HepG2 (cell line): ENCODE measurements at regions not wholly inside any gene's neighbourhood (a gene's known extent, or its start where the extent isn't known, plus 50 kb on each side); places are given as distances from the start of the nearest gene placed in this dataset.

Experiments
- ATAC-seq: fragments of 200-7000 bp; cut with Tn5 transposase; 3 replicates; pipeline ENCODE4 v1.9.1; 2020; ENCODE audit warnings: mild to moderate bottlenecking, moderate library complexity
- BruUV-seq: library from RNA; stranded (reverse); fragments of 400-500 nt; replicated peaks from 2 replicates; lab custom pipeline; 2021; lab: Mats Ljungman, UMichigan
- CTCF ChIA-PET: fragments of 300-600 bp; formaldehyde crosslinking; extraction: SDS; loops from one replicate; lab custom pipeline; 2021; ENCODE audit warnings: low total read pairs, inconsistent platforms, low intra/inter-chr PET ratio; lab: Yijun Ruan, JAX
- POLR2A ChIA-PET: fragments of 350-600 bp; sonication (Branson Sonifier 250); formaldehyde crosslinking; loops from one replicate; lab custom pipeline; 2020; ENCODE audit warnings: antibody characterized with exemption, inconsistent platforms; lab: Yijun Ruan, JAX
- DNase-seq: peaks from one replicate; pipeline ENCODE4 v3.0.0-alpha.2; 2015; ENCODE audit warnings: low spot score
- FAIRE-seq: peaks from 3 replicates; lab custom pipeline; 2011; peaks lifted over from hg19 to GRCh38; lab: Jason Lieb, UNC
- H2AFZ ChIP-seq: one replicate; pipeline ENCODE4 v1.6.1; 2011; ENCODE audit warnings: low read length, inconsistent platforms
- H3K27ac ChIP-seq: fragments of 300-600 bp; 3 replicates; pipeline ENCODE4 v1.8.0; 2011; ENCODE audit warnings: mixed run types, mild to moderate bottlenecking, mixed read lengths, low read length, inconsistent platforms; ENCODE audit not compliant: insufficient read depth; ENCODE audit errors: extremely low read length
- H3K27me3 ChIP-seq, 2 experiments: fragments of 200-600 bp in 1 of 2; 2 replicates in 1 of 2; 3 replicates in 1 of 2; pipeline versions ENCODE4 v1.6.0 to v1.8.0; 2011; ENCODE audit warnings: low read length in 2 of 2, mild to moderate bottlenecking in 2 of 2, moderate library complexity in 2 of 2, inconsistent platforms in 1 of 2; ENCODE audit not compliant: insufficient read depth in 2 of 2, control insufficient read depth in 1 of 2
- H3K36me3 ChIP-seq, 2 experiments: fragments of 200-600 bp in 1 of 2; replicated peaks in 1 of 2; 2 replicates in 1 of 2; 3 replicates in 1 of 2; pipeline versions ENCODE4 v1.5.1 to v1.8.0; 2011; ENCODE audit warnings: low read length in 2 of 2, inconsistent platforms in 1 of 2; ENCODE audit not compliant: insufficient read depth in 2 of 2, control insufficient read depth in 1 of 2
- H3K4me1 ChIP-seq: 2 replicates; pipeline ENCODE4 v1.5.1; 2012; ENCODE audit warnings: low read length, inconsistent platforms; ENCODE audit not compliant: insufficient read depth
- H3K4me2 ChIP-seq: 2 replicates; pipeline ENCODE4 v1.6.0; 2011; ENCODE audit warnings: low read depth, low read length, inconsistent platforms
- H3K4me3 ChIP-seq, 3 experiments: fragments of 200-600 bp in 1 of 3; sonication (generic), shearing (Covaris generic) in 1 of 3; replicated peaks in 1 of 3; 2 replicates each; pipeline ENCODE4 v1.5.1; 2011 to 2016; ENCODE audit warnings: low read length in 3 of 3, inconsistent platforms in 2 of 3, low read depth in 2 of 3, mild to moderate bottlenecking in 2 of 3, control low read depth in 1 of 3, mixed read lengths in 1 of 3; ENCODE audit not compliant: insufficient read depth in 1 of 3
- H3K79me2 ChIP-seq: one replicate; pipeline ENCODE4 v1.6.1; 2011; ENCODE audit warnings: low read length, inconsistent platforms; ENCODE audit not compliant: insufficient read depth
- H3K9ac ChIP-seq: 2 replicates; pipeline ENCODE4 v1.6.0; 2011; ENCODE audit warnings: mild to moderate bottlenecking, low read depth, low read length, inconsistent platforms; ENCODE audit not compliant: insufficient read depth
- H3K9me3 ChIP-seq: 2 replicates; pipeline ENCODE4 v1.5.1; 2012; ENCODE audit warnings: mild to moderate bottlenecking, low read length
- H4K20me1 ChIP-seq: 2 replicates; pipeline ENCODE4 v1.6.0; 2011; ENCODE audit warnings: inconsistent platforms, mild to moderate bottlenecking, low read length, moderate library complexity; ENCODE audit not compliant: insufficient read depth
- BORCS8-MEF2B ChIP-seq: sonication (generic); formaldehyde crosslinking; IDR thresholded peaks from 2 replicates; pipeline ENCODE4 v1.8.0; 2022; ENCODE audit warnings: mild to moderate bottlenecking, missing genetic modification reagents
- EZH2 ChIP-seq: conservative IDR thresholded peaks from 2 replicates; pipeline ENCODE4 v1.6.1; 2012; ENCODE audit warnings: mild to moderate bottlenecking, low read depth, low read length, moderate library complexity
- FOXK2 ChIP-seq: fragments of 450-650 bp; IDR thresholded peaks from 2 replicates; pipeline ENCODE4 v1.6.1; 2016
- NCOA2 ChIP-seq: sonication (generic); formaldehyde crosslinking; IDR thresholded peaks from 2 replicates; pipeline ENCODE4 v1.8.0; 2022; ENCODE audit warnings: inconsistent platforms
- NFKB2 ChIP-seq: sonication (generic); formaldehyde crosslinking; IDR thresholded peaks from 2 replicates; pipeline ENCODE4 v1.4.0; 2020; ENCODE audit warnings: missing genetic modification reagents, borderline replicate concordance
- POGZ ChIP-seq: sonication (generic); formaldehyde crosslinking; IDR thresholded peaks from 2 replicates; pipeline ENCODE4 v1.4.0; 2020; ENCODE audit warnings: mild to moderate bottlenecking, missing genetic modification reagents
- PRPF4 ChIP-seq: fragments of 200-400 bp; formaldehyde crosslinking; IDR thresholded peaks from 2 replicates; pipeline ENCODE4 v1.6.1; 2016; ENCODE audit warnings: low read length, low read depth; ENCODE audit not compliant: poor library complexity, severe bottlenecking
- RFX5 ChIP-seq: IDR thresholded peaks from 2 replicates; pipeline ENCODE4 v1.6.1; 2011; ENCODE audit warnings: low read depth, low read length, improper control_type of control experiment
- ZNF430 ChIP-seq: sonication (generic); formaldehyde crosslinking; IDR thresholded peaks from 2 replicates; pipeline ENCODE4 v1.9.0; 2021; ENCODE audit warnings: mild to moderate bottlenecking, missing genetic modification reagents
- ZNF605 ChIP-seq: sonication (generic); formaldehyde crosslinking; IDR thresholded peaks from 2 replicates; pipeline ENCODE4 v1.8.0; 2022; ENCODE audit warnings: mild to moderate bottlenecking, missing genetic modification reagents
- ZNF724P ChIP-seq: sonication (generic); formaldehyde crosslinking; IDR thresholded peaks from 2 replicates; pipeline ENCODE4 v1.8.0; 2022; ENCODE audit warnings: missing genetic modification reagents, borderline replicate concordance
- ZNF768 ChIP-seq: sonication (generic); formaldehyde crosslinking; IDR thresholded peaks from 2 replicates; pipeline ENCODE4 v1.4.0; 2020; ENCODE audit warnings: missing genetic modification reagents
- WGBS: methylation state at CpG from one replicate; pipeline ENCODE4 v1.1.6; 2017; ENCODE audit warnings: low lambda C conversion rate; 5-methylcytosine and 5-hydroxymethylcytosine counted together
- in situ Hi-C: cut with HindIII; loops from 2 replicates; pipeline ENCODE4 v1.10.0; 2017; ENCODE audit warnings: low pct_unique_long_range_greater_than_20kb; ENCODE audit not compliant: extremely low pct_ligation_motif_present
- intact Hi-C: fragments of 100-400 bp; cut with micrococcal nuclease; formaldehyde crosslinking; loops from one replicate; pipeline ENCODE4 v1.10.0; 2022; ENCODE audit not compliant: unreplicated experiment
- TF ChIP-seq, protein P1 (sequence below): sonication (generic); formaldehyde crosslinking; IDR thresholded peaks from 2 replicates; pipeline ENCODE4 v1.4.0; 2020; ENCODE audit warnings: missing genetic modification reagents, borderline replicate concordance
- TF ChIP-seq, protein P2 (sequence below): sonication (generic); formaldehyde crosslinking; IDR thresholded peaks from 2 replicates; pipeline ENCODE4 v1.5.1; 2020; ENCODE audit warnings: mild to moderate bottlenecking, missing genetic modification reagents
- TF ChIP-seq, protein P3 (sequence below), 2 experiments: IDR thresholded peaks; 2 replicates each; pipeline ENCODE4 v1.6.1; 2011 to 2012; ENCODE audit warnings: low read length in 2 of 2, borderline replicate concordance in 1 of 2, low read depth in 1 of 2, mild to moderate bottlenecking in 1 of 2, moderate library complexity in 1 of 2

DNA sequence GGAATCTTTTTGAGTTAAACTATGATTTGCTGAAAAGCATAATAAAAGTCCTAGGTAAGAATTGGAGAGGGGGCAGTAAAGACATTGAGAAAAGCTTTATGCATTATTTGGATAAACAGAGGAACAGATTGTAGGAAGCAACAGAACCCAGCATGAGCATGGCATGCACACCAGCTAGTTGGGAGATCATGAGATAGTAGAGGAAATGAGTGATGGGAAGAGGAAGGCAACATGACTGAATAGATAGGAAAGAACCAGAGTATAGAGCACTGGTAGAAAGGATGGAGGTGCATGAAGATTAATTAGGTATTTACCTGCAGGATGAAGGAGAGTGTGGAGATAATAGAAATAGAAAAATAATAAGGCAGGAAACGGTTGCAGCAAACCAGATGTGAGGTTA lies 248.5 kb upstream of the LMO3 start:
- FAIRE-seq: no peak
- no peaks in the 10 kb centered on the region for H3K9me3 ChIP-seq
- H3K4me3 ChIP-seq: no peak overlapping the region
- CTCF ChIA-PET: no interaction called here
- no peak for DNase-seq
- no peaks in the 10 kb centered on the region for H4K20me1 ChIP-seq
- intact Hi-C loops: no loop called here
- H3K9ac ChIP-seq: no peak overlapping the region
- WGBS: 7% methylated on average over 1 of the region's 1 CpG
- in situ Hi-C loops: no loop called here
- BruUV-seq: no TSS peak
- no peak for ATAC-seq
- no peaks in the 10 kb centered on the region for H3K36me3 ChIP-seq
- no peak overlapping the region for H3K27ac ChIP-seq
- H3K4me1 ChIP-seq: no peaks in the 10 kb centered on the region
- no peak overlapping the region for H2AFZ ChIP-seq
- no peaks in the 10 kb centered on the region for H3K27me3 ChIP-seq
- no peaks in the 10 kb centered on the region for H3K79me2 ChIP-seq
- H3K4me2 ChIP-seq: no peak overlapping the region
- POLR2A ChIA-PET: no interaction called here
- TF ChIP-seq PRPF4 (no peak), POGZ (CRISPR knock-in tag) (no peak), NCOA2 (CRISPR knock-in tag) (no peak), ZNF605 (CRISPR knock-in tag) (no peak), NFKB2 (no peak), ZNF430 (no peak), BORCS8-MEF2B (CRISPR knock-in tag) (no peak), ZNF724P (CRISPR knock-in tag) (no peak), RFX5 (no peak), ZNF768 (CRISPR knock-in tag) (no peak), FOXK2 (no peak), EZH2 (no peak)
- TF ChIP-seq, protein P1, sequence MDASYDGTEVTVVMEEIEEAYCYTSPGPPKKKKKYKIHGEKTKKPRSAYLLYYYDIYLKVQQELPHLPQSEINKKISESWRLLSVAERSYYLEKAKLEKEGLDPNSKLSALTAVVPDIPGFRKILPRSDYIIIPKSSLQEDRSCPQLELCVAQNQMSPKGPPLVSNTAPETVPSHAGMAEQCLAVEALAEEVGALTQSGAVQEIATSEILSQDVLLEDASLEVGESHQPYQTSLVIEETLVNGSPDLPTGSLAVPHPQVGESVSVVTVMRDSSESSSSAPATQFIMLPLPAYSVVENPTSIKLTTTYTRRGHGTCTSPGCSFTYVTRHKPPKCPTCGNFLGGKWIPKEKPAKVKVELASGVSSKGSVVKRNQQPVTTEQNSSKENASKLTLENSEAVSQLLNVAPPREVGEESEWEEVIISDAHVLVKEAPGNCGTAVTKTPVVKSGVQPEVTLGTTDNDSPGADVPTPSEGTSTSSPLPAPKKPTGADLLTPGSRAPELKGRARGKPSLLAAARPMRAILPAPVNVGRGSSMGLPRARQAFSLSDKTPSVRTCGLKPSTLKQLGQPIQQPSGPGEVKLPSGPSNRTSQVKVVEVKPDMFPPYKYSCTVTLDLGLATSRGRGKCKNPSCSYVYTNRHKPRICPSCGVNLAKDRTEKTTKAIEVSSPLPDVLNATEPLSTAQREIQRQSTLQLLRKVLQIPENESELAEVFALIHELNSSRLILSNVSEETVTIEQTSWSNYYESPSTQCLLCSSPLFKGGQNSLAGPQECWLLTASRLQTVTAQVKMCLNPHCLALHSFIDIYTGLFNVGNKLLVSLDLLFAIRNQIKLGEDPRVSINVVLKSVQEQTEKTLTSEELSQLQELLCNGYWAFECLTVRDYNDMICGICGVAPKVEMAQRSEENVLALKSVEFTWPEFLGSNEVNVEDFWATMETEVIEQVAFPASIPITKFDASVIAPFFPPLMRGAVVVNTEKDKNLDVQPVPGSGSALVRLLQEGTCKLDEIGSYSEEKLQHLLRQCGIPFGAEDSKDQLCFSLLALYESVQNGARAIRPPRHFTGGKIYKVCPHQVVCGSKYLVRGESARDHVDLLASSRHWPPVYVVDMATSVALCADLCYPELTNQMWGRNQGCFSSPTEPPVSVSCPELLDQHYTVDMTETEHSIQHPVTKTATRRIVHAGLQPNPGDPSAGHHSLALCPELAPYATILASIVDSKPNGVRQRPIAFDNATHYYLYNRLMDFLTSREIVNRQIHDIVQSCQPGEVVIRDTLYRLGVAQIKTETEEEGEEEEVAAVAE (CRISPR knock-in tag): no peak
- TF ChIP-seq, protein P2, sequence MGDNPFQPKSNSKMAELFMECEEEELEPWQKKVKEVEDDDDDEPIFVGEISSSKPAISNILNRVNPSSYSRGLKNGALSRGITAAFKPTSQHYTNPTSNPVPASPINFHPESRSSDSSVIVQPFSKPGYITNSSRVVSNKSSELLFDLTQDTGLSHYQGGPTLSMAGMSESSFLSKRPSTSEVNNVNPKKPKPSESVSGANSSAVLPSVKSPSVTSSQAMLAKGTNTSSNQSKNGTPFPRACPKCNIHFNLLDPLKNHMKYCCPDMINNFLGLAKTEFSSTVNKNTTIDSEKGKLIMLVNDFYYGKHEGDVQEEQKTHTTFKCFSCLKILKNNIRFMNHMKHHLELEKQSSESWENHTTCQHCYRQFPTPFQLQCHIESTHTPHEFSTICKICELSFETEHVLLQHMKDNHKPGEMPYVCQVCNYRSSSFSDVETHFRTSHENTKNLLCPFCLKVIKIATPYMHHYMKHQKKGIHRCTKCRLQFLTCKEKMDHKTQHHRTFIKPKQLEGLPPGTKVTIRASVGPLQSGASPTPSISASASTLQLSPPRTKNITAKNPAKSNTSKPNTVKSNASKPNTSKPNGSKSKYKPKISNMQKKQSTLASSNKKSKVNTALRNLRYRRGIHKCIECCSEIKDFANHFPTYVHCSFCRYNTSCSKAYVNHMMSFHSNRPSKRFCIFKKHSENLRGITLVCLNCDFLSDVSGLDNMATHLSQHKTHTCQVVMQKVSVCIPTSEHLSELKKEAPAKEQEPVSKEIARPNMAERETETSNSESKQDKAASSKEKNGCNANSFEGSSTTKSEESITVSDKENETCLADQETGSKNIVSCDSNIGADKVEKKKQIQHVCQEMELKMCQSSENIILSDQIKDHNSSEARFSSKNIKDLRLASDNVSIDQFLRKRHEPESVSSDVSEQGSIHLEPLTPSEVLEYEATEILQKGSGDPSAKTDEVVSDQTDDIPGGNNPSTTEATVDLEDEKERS (CRISPR knock-in tag): no peak
- TF ChIP-seq, protein P3, sequence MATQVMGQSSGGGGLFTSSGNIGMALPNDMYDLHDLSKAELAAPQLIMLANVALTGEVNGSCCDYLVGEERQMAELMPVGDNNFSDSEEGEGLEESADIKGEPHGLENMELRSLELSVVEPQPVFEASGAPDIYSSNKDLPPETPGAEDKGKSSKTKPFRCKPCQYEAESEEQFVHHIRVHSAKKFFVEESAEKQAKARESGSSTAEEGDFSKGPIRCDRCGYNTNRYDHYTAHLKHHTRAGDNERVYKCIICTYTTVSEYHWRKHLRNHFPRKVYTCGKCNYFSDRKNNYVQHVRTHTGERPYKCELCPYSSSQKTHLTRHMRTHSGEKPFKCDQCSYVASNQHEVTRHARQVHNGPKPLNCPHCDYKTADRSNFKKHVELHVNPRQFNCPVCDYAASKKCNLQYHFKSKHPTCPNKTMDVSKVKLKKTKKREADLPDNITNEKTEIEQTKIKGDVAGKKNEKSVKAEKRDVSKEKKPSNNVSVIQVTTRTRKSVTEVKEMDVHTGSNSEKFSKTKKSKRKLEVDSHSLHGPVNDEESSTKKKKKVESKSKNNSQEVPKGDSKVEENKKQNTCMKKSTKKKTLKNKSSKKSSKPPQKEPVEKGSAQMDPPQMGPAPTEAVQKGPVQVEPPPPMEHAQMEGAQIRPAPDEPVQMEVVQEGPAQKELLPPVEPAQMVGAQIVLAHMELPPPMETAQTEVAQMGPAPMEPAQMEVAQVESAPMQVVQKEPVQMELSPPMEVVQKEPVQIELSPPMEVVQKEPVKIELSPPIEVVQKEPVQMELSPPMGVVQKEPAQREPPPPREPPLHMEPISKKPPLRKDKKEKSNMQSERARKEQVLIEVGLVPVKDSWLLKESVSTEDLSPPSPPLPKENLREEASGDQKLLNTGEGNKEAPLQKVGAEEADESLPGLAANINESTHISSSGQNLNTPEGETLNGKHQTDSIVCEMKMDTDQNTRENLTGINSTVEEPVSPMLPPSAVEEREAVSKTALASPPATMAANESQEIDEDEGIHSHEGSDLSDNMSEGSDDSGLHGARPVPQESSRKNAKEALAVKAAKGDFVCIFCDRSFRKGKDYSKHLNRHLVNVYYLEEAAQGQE (IDR thresholded peaks at IDR 0.05; ENCODE audit: borderline replicate concordance in 1 of 2, low read depth in 1 of 2, low read length in 2 of 2): no peak
